SJSA1 (cell line): ENCODE measurements at regions not wholly inside any gene's neighbourhood (a gene's known extent, or its start where the extent isn't known, plus 50 kb on each side); places are given as distances from the start of the nearest gene placed in this dataset.

ENCODE experiments used
- DNase-seq, 2 experiments: peaks; one replicate each; pipeline ENCODE4 v3.0.0-alpha.2; 2015 to 2020; ENCODE audit warnings: low spot score in 2 of 2, low read depth in 1 of 2
- H3K27ac ChIP-seq: fragments of 250-450 bp; sonication (Bioruptor Pico); 2 replicates; pipeline ENCODE4 v1.5.1; 2020; ENCODE audit warnings: mild to moderate bottlenecking, moderate library complexity
- H3K27me3 ChIP-seq: fragments of 250-450 bp; sonication (Bioruptor Pico); replicated peaks from 2 replicates; pipeline ENCODE4 v1.5.1; 2020; ENCODE audit warnings: mild to moderate bottlenecking, moderate library complexity
- H3K36me3 ChIP-seq: fragments of 250-450 bp; sonication (Bioruptor Pico); 2 replicates; pipeline ENCODE4 v1.5.1; 2020; ENCODE audit warnings: mild to moderate bottlenecking
- H3K4me1 ChIP-seq: fragments of 250-450 bp; sonication (Bioruptor Pico); replicated peaks from 2 replicates; pipeline ENCODE4 v1.6.1; 2021; ENCODE audit warnings: mild to moderate bottlenecking
- H3K4me3 ChIP-seq: fragments of 250-450 bp; sonication (Bioruptor Pico); 2 replicates; pipeline ENCODE4 v1.5.1; 2020; ENCODE audit warnings: mild to moderate bottlenecking
- H3K9me3 ChIP-seq: fragments of 250-450 bp; sonication (Bioruptor Pico); replicated peaks from 2 replicates; pipeline ENCODE4 v1.5.1; 2020; ENCODE audit warnings: mild to moderate bottlenecking

- Histone ChIP-seq H3K27ac (no peak overlapping the region), H3K27me3 (no peaks in the 10 kb centered on the region), H3K4me1 (peaks cover 13% of the 10 kb centered on the region), H3K4me3 (no peak overlapping the region), H3K9me3 (no peaks in the 10 kb centered on the region), H3K36me3 (no peaks in the 10 kb centered on the region)
- DNase-seq = no peak
Measured at GRCh38 chr6:106035655-106036054, 50.5 kb upstream of the PRDM1 start.

- H3K36me3 ChIP-seq = no peaks in the 10 kb centered on the region
- H3K4me1 ChIP-seq = peaks cover 13% of the 10 kb centered on the region
- H3K27me3 ChIP-seq = no peaks in the 10 kb centered on the region
- H3K9me3 ChIP-seq = no peaks in the 10 kb centered on the region
- H3K4me3 ChIP-seq = no peak overlapping the region
- no peak overlapping the region for H3K27ac ChIP-seq
- no peak for DNase-seq
Measured at GRCh38 chr6:106033806-106034205, 52.3 kb upstream of the PRDM1 start.

DNA sequence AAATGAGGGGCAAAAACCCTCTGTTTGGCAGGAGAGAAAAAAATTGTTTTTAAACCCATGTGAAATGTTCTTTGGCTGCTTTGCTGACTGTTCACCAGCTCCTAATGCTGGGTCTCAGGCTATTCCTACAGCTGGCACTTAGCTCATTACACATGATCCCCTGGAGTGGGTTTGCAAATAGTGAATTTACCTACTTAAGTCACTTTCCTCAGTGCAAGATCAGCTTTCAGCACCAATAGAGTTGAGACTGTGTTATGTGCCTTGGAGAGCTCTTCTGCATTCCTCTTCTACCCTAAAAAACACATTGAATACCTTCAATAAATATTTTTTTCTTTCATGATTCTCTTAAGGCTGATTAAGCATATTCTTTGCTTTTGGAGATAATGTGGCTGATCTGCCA, 58.4 kb upstream of the PRDM1 start:
- H3K4me1 ChIP-seq = no peaks in the 10 kb centered on the region
- no peak overlapping the region for H3K4me3 ChIP-seq
- H3K27ac ChIP-seq = no peak overlapping the region
- DNase-seq = no peak
- H3K9me3 ChIP-seq = no peaks in the 10 kb centered on the region
- no peaks in the 10 kb centered on the region for H3K27me3 ChIP-seq
- H3K36me3 ChIP-seq = no peaks in the 10 kb centered on the region

- no peaks in the 10 kb centered on the region for H3K9me3 ChIP-seq
- H3K36me3 ChIP-seq = no peaks in the 10 kb centered on the region
- no peaks in the 10 kb centered on the region for H3K4me1 ChIP-seq
- no peaks in the 10 kb centered on the region for H3K27me3 ChIP-seq
- H3K27ac ChIP-seq = no peak overlapping the region
- H3K4me3 ChIP-seq = no peak overlapping the region
- no peak for DNase-seq
Measured at GRCh38 chr6:106026748-106027715, 59.1 kb upstream of the PRDM1 start.

DNA sequence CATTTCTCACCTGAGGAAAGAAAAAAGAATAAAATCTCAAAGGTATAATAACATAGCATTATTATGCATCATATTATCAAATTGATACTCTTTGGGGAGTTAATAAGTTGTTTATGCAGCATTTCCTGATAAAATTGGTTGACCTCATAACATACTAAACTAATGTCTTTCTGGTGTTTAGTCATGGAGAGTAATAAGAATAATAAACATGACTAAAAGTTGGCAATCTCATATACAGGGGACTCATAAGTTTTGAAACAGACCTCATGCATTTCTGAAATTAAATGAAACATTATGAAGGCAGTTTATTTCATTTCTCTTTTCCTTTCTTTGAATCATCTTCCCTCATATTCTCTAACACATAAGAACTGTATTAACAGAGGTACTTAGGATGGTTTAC, 60.5 kb upstream of the PRDM1 start:
- H3K4me1 ChIP-seq = no peaks in the 10 kb centered on the region
- H3K27ac ChIP-seq = no peak overlapping the region
- no peaks in the 10 kb centered on the region for H3K36me3 ChIP-seq
- no peaks in the 10 kb centered on the region for H3K9me3 ChIP-seq
- DNase-seq = no peak
- H3K4me3 ChIP-seq = no peak overlapping the region
- no peaks in the 10 kb centered on the region for H3K27me3 ChIP-seq

DNA sequence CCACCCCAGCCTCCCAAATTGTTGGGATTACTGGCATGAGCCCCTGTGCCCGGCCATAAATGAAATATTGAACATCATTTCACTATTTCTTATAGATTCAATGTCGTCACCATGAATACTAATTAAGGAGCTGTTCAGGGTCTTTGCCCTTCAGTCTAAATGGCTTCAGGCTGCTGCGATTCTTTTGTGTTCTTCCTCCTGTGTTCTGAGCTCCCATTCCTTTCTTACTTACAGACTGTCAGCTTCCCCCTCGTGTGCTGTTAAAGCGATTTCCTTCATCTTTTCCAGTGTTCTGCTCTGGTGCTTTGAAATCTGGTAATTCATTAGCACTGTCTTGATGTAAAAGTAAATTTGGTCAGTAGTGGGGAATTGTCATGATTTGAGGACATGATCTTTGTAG, 63.3 kb upstream of the PRDM1 start:
- Histone ChIP-seq H3K27ac (no peak overlapping the region), H3K4me1 (no peaks in the 10 kb centered on the region), H3K36me3 (no peaks in the 10 kb centered on the region), H3K9me3 (no peaks in the 10 kb centered on the region), H3K27me3 (no peaks in the 10 kb centered on the region), H3K4me3 (no peak overlapping the region)
- no peak for DNase-seq

DNA sequence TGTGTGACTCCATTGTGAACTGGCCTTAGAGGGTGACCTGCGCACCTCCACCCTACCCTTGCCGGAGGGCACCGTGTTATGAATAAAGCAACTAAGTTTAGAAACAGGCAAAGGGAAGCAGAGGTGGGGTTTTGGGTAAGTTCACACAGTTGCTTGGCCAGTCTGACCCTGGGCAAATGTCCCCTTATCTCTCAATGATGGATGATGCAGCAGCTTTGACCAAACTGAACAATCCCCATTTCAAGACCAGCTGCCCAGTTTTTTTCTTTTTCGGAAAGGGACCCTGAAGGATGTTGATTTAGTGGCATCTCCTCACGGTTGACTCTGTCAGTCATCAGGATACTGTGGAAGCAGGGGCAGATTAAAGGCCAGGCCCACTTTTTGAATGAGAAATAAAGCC, 68.7 kb upstream of the PRDM1 start:
- Histone ChIP-seq H3K4me1 (no peaks in the 10 kb centered on the region), H3K27me3 (no peaks in the 10 kb centered on the region), H3K9me3 (no peaks in the 10 kb centered on the region), H3K36me3 (no peaks in the 10 kb centered on the region), H3K4me3 (no peak overlapping the region), H3K27ac (no peak overlapping the region)
- DNase-seq = no peak

- Histone ChIP-seq H3K9me3 (no peaks in the 10 kb centered on the region), H3K4me1 (no peaks in the 10 kb centered on the region), H3K27ac (no peak overlapping the region), H3K27me3 (no peaks in the 10 kb centered on the region), H3K36me3 (no peaks in the 10 kb centered on the region), H3K4me3 (no peak overlapping the region)
- no peak for DNase-seq
Measured at GRCh38 chr6:106014955-106015354, 71.2 kb upstream of the PRDM1 start.

DNA sequence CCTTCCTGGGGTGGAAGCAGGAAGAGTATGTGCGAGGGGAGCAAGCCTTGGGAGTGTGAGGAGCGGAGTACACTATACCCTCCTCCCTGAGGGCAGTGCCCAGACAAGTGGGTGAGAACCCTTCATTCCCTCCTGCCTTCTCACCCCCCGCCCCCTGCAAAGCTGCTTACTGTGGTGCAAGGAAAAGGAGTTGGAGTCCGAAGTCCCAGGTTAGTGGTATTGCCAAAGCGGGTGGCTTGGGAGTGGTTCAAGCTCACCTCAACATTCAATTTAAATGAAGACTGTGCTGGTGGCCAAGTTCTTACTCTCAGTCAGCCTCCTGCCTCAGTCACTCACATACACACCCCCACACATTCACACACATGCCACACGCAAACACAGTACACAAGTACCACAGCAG, 74.7 kb upstream of the PRDM1 start:
- Histone ChIP-seq H3K9me3 (no peaks in the 10 kb centered on the region), H3K27me3 (no peaks in the 10 kb centered on the region), H3K27ac (no peak overlapping the region), H3K4me1 (no peaks in the 10 kb centered on the region), H3K4me3 (no peak overlapping the region), H3K36me3 (no peaks in the 10 kb centered on the region)
- DNase-seq = no peak

GRCh38 chr6:106005954-106006353, 80.2 kb upstream of the PRDM1 start:
- DNase-seq = no peak
- Histone ChIP-seq H3K4me3 (no peak overlapping the region), H3K27ac (no peak overlapping the region), H3K9me3 (no peaks in the 10 kb centered on the region), H3K27me3 (no peaks in the 10 kb centered on the region), H3K36me3 (no peaks in the 10 kb centered on the region), H3K4me1 (no peaks in the 10 kb centered on the region)

- Histone ChIP-seq H3K27ac (no peak overlapping the region), H3K4me3 (no peak overlapping the region), H3K27me3 (no peaks in the 10 kb centered on the region), H3K9me3 (no peaks in the 10 kb centered on the region), H3K36me3 (no peaks in the 10 kb centered on the region), H3K4me1 (no peaks in the 10 kb centered on the region)
- no peak for DNase-seq
Measured at GRCh38 chr6:106005013-106005412, 81.1 kb upstream of the PRDM1 start.

DNA sequence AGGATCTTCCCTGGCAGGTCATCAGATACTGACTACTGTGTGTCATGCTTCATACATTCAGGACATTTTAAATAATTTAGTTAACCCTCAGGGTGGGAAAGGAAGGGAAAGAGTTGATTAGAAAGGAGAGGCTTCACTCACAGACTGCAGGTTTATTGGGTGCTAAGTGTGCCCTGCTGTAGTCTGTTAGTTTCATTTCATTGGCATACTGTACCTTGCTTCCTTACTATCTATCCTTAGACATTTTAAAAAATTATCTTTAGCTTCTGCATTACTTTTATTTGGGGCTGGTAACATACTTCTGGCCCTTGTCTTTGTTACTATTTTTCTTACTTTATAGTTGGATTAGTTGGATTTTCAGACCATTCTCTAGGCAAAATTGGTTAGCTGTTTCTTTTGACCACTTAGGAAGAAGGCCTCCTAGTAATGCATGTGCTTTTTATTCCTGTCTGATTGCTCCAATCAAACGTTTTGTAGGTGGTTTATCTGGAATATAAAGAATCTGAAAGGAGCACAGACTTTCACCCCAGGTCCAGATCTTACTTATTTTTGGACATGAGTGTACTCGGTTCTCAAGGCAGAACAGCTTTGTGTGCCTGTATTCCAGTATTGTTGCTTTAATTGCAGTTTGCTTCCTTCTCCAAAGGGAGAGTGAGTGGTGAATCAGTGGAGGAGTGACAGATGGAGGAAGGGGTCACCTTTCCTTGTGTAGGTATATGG, 82.7 kb upstream of the PRDM1 start:
- no peaks in the 10 kb centered on the region for H3K27me3 ChIP-seq
- no peak overlapping the region for H3K27ac ChIP-seq
- DNase-seq = no peak
- H3K9me3 ChIP-seq = no peaks in the 10 kb centered on the region
- H3K4me1 ChIP-seq = no peaks in the 10 kb centered on the region
- no peak overlapping the region for H3K4me3 ChIP-seq
- no peaks in the 10 kb centered on the region for H3K36me3 ChIP-seq

DNA sequence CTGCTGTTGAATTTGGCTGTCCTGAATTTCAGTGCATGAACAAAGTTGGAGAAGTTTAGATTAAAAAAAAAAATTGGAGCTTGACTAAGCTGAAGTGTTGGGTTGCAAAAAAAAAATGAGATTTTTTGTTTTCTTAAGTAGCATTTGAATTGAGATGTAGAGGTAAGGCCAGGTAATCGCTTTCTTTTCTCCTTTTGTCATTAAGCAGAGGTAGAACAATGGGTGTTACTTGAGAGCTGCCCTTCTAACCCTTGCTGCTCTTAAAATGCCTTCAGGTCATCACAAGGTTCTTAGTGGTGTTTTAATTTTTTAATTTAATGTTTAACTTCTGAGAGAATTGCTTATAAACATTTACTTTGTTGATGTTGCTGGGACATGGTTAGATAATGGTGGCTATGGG, 84.1 kb upstream of the PRDM1 start:
- H3K36me3 ChIP-seq = no peaks in the 10 kb centered on the region
- H3K4me3 ChIP-seq = no peak overlapping the region
- no peak overlapping the region for H3K27ac ChIP-seq
- no peaks in the 10 kb centered on the region for H3K9me3 ChIP-seq
- no peaks in the 10 kb centered on the region for H3K4me1 ChIP-seq
- no peak for DNase-seq
- H3K27me3 ChIP-seq = no peaks in the 10 kb centered on the region

DNA sequence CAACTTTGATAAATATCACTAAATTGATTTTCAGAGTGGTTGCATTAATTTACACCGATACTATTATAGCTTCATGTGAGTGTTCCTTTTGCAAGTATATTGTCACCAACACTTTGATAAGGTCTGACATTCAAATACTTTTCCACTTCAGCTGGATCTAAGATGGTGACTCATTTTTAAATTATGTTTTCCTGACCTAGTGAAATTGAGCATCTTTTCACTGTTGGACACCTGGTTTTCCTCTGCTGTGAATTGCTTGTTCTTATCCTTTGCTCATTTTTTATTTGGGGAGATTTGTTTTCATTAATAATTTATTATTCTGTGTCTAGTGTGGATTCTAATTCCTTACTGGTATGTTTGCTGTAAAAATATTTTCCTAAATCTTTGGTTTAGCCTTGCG, 85.2 kb upstream of the PRDM1 start:
- no peaks in the 10 kb centered on the region for H3K9me3 ChIP-seq
- H3K36me3 ChIP-seq = no peaks in the 10 kb centered on the region
- H3K4me1 ChIP-seq = no peaks in the 10 kb centered on the region
- H3K27me3 ChIP-seq = no peaks in the 10 kb centered on the region
- no peak overlapping the region for H3K4me3 ChIP-seq
- H3K27ac ChIP-seq = no peak overlapping the region
- DNase-seq = no peak
